ENCODE measurements at regions not wholly inside any gene's neighbourhood (a gene's known extent, or its start where the extent isn't known, plus 50 kb on each side); places are given as distances from the start of the nearest gene placed in this dataset.

DNA sequence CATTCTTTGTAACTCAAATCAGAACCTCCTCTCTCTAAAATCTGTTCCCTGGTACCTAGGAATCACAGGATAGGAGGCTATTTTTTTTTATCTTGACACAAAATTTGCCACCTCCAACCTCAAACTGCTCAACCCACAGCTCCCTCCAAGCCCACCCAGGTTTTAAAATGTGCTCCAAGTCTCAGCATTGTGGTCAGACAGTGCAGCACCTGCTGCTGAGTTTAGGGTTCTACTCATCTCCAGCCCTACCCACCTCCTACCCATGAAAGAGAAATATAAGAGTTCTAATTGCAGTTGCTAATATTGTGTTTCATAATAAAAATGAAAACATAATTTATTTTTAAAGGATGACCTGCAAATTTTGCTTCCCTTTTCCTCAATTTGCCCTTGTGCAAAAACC is 496.5 kb downstream of the MAFB start:
- Histone ChIP-seq H3K4me3 (ENCODE audit: low read length) (no peak overlapping the region), H3K27ac (ENCODE audit: low read depth, low read length) (no peak overlapping the region), H3K36me3 (ENCODE audit: control insufficient read depth in 2 of 3, insufficient read depth in 3 of 3, low read length in 3 of 3) (no peaks in the 10 kb centered on the region), H3K9me3 (ENCODE audit: control insufficient read depth in 2 of 3, low read length in 3 of 3) (no peaks in the 10 kb centered on the region), H3K27me3 (ENCODE audit: control insufficient read depth in 2 of 2, insufficient read depth in 2 of 2, low read length in 2 of 2) (no peaks in the 10 kb centered on the region), H3K4me1 (ENCODE audit: control insufficient read depth in 2 of 2, insufficient read depth in 2 of 2, low read length in 2 of 2) (no peaks in the 10 kb centered on the region)
- no peaks in the 10 kb centered on the region for H3K4me1 Mint-ChIP-seq
- peaks cover 0 to 20% (median 6%) of the 10 kb centered on the region in 5 donors for H3K27me3 Mint-ChIP-seq
- peaks cover 0 to 3% (median 0%) of the 10 kb centered on the region in 11 donors for H3K9me3 Mint-ChIP-seq
- DNase-seq = no peak
- intact Hi-C loops (cut with micrococcal nuclease) = no loop called here
- ChIA-PET POLR2A (no interaction called here), CTCF (no interaction called here)
- H3K27ac Mint-ChIP-seq = no peak overlapping the region
- no peaks in the 10 kb centered on the region for H3K36me3 Mint-ChIP-seq
- H3K4me3 Mint-ChIP-seq = no peak overlapping the region
- ATAC-seq = no peak

DNA sequence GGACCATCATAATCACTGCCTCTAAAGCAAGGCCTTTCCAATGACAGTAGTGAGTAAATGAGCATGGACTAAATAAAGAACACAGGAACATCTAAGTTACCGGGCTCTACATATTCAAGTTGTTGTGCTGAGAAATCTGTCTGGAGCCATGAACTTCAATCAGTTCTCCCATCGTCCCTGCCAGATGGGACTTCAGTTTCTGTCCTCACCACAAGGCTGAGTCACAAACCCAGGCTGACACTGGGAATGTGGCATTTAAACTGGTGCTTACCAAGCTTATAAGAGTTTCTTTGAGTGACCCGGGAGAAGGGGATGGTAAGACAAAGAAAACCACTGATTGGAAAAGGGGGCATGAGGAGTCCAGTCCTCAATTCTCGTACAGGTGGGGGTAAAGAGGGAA is 497.0 kb downstream of the MAFB start:
- H3K27me3 ChIP-seq (ENCODE audit: control insufficient read depth in 2 of 2, insufficient read depth in 2 of 2, low read length in 2 of 2) = no peaks in the 10 kb centered on the region
- no peaks in the 10 kb centered on the region for H3K9me3 ChIP-seq (ENCODE audit: control insufficient read depth in 2 of 3, low read length in 3 of 3)
- Mint-ChIP-seq H3K36me3 (no peaks in the 10 kb centered on the region), H3K4me1 (no peaks in the 10 kb centered on the region), H3K9me3 (peaks cover 0 to 3% (median 0%) of the 10 kb centered on the region in 11 donors), H3K4me3 (no peak overlapping the region), H3K27me3 (peaks cover 0 to 20% (median 6%) of the 10 kb centered on the region in 5 donors), H3K27ac (no peak overlapping the region)
- no peak overlapping the region for H3K4me3 ChIP-seq (ENCODE audit: low read length)
- ATAC-seq = no peak
- no peaks in the 10 kb centered on the region for H3K4me1 ChIP-seq (ENCODE audit: control insufficient read depth in 2 of 2, insufficient read depth in 2 of 2, low read length in 2 of 2)
- intact Hi-C loops (cut with micrococcal nuclease) = no loop called here
- no peak overlapping the region for H3K27ac ChIP-seq (ENCODE audit: low read depth, low read length)
- H3K36me3 ChIP-seq (ENCODE audit: control insufficient read depth in 2 of 3, insufficient read depth in 3 of 3, low read length in 3 of 3) = no peaks in the 10 kb centered on the region
- ChIA-PET POLR2A (no interaction called here), CTCF (no interaction called here)
- no peak for DNase-seq

DNA sequence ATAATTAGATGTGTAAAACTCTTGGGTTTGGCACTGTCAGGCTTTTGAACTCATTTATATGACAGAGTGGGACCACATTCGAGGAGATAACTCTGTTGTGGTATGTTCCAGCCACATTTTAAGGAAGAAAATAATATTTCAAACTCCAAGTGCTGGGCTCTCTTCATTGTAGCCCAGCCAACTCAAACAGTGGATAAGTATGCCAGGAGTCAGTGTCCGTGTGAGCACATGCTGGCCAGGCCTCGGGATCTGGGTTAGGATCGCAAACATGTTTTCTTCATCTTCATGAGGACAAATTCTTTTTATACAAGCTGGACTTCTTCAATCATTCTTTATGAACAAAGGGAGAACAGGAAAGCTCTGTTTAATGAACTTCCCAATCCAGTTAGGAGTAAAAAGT is 497.5 kb downstream of the MAFB start:
- Mint-ChIP-seq H3K4me1 (peaks cover 0 to under 1% (median 0%) of the 10 kb centered on the region in 7 donors), H3K27ac (no peak overlapping the region), H3K36me3 (no peaks in the 10 kb centered on the region), H3K4me3 (no peak overlapping the region), H3K9me3 (peaks cover 0 to 3% (median 0%) of the 10 kb centered on the region in 11 donors), H3K27me3 (peaks cover 0 to 20% (median 6%) of the 10 kb centered on the region in 5 donors)
- ChIA-PET CTCF (no interaction called here), POLR2A (no interaction called here)
- H3K27me3 ChIP-seq (ENCODE audit: control insufficient read depth in 2 of 2, insufficient read depth in 2 of 2, low read length in 2 of 2) = no peaks in the 10 kb centered on the region
- no peaks in the 10 kb centered on the region for H3K36me3 ChIP-seq (ENCODE audit: control insufficient read depth in 2 of 3, insufficient read depth in 3 of 3, low read length in 3 of 3)
- no peak overlapping the region for H3K4me3 ChIP-seq (ENCODE audit: low read length)
- no peak overlapping the region for H3K27ac ChIP-seq (ENCODE audit: low read depth, low read length)
- H3K4me1 ChIP-seq (ENCODE audit: control insufficient read depth in 2 of 2, insufficient read depth in 2 of 2, low read length in 2 of 2) = no peaks in the 10 kb centered on the region
- no peak for DNase-seq
- H3K9me3 ChIP-seq (ENCODE audit: control insufficient read depth in 2 of 3, low read length in 3 of 3) = no peaks in the 10 kb centered on the region
- no peak for ATAC-seq
- intact Hi-C loops (cut with micrococcal nuclease) = no loop called here

DNA sequence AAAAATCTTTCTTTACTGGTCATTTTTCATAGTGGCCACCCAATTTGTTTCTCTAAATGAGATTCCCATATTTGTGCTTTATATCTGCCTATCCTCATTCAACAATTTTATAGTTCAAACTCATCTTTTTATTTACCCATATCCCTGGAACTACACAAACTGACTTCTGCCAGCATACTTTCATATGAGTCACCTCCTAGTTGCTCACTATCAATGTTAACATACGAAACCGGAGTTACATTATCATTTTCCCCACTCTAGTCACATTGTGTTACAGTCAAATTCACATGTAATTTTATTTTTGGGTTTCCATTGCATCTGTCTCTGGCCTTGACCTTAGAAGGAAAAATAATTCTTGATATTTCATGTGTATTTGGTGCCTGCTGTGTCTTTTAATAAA is 499.4 kb downstream of the MAFB start:
- peaks cover 0 to 3% (median 0%) of the 10 kb centered on the region in 11 donors for H3K9me3 Mint-ChIP-seq
- Histone ChIP-seq H3K4me1 (ENCODE audit: control insufficient read depth in 2 of 2, insufficient read depth in 2 of 2, low read length in 2 of 2) (no peaks in the 10 kb centered on the region), H3K36me3 (ENCODE audit: control insufficient read depth in 2 of 3, insufficient read depth in 3 of 3, low read length in 3 of 3) (no peaks in the 10 kb centered on the region), H3K9me3 (ENCODE audit: control insufficient read depth in 2 of 3, low read length in 3 of 3) (no peaks in the 10 kb centered on the region), H3K27me3 (ENCODE audit: control insufficient read depth in 2 of 2, insufficient read depth in 2 of 2, low read length in 2 of 2) (no peaks in the 10 kb centered on the region), H3K27ac (ENCODE audit: low read depth, low read length) (no peak overlapping the region), H3K4me3 (ENCODE audit: low read length) (no peak overlapping the region)
- peaks cover 0 to 4% (median 0%) of the 10 kb centered on the region in 7 donors for H3K4me1 Mint-ChIP-seq
- no peak overlapping the region for H3K4me3 Mint-ChIP-seq
- ChIA-PET POLR2A (no interaction called here), CTCF (no interaction called here)
- no peak for ATAC-seq
- H3K27ac Mint-ChIP-seq = no peak overlapping the region
- intact Hi-C loops (cut with micrococcal nuclease) = no loop called here
- peaks cover 0 to 20% (median 6%) of the 10 kb centered on the region in 5 donors for H3K27me3 Mint-ChIP-seq
- H3K36me3 Mint-ChIP-seq = no peaks in the 10 kb centered on the region
- no peak for DNase-seq

DNA sequence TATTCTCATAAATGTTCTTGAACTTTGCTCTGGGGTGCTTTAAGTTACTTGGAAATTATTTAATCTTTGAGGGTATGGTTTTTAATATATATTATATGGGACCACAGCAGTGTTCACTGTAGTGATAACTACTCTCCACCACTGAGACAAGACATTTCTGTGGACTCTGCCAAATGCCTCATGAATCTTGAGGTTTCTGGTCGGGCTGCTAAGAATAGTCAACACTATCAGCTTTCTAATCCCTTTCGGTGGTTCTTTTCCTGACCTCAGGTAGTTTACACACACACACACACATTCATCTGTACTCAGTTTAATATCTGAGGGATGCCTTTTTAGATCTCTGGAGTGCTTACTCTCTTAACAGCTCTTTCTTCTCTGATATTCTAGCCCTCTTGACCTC is 500.7 kb downstream of the MAFB start:
- DNase-seq (no peak), ATAC-seq (no peak)
- no peak overlapping the region for H3K4me3 Mint-ChIP-seq
- Histone ChIP-seq H3K27ac (ENCODE audit: low read depth, low read length) (no peak overlapping the region), H3K4me3 (ENCODE audit: low read length) (no peak overlapping the region), H3K36me3 (ENCODE audit: control insufficient read depth in 2 of 3, insufficient read depth in 3 of 3, low read length in 3 of 3) (no peaks in the 10 kb centered on the region), H3K27me3 (ENCODE audit: control insufficient read depth in 2 of 2, insufficient read depth in 2 of 2, low read length in 2 of 2) (no peaks in the 10 kb centered on the region), H3K9me3 (ENCODE audit: control insufficient read depth in 2 of 3, low read length in 3 of 3) (no peaks in the 10 kb centered on the region), H3K4me1 (ENCODE audit: control insufficient read depth in 2 of 2, insufficient read depth in 2 of 2, low read length in 2 of 2) (no peaks in the 10 kb centered on the region)
- ChIA-PET POLR2A (no interaction called here), CTCF (no interaction called here)
- H3K27ac Mint-ChIP-seq = no peak overlapping the region
- intact Hi-C loops (cut with micrococcal nuclease) = no loop called here
- H3K27me3 Mint-ChIP-seq = peaks cover 0 to 16% (median 6%) of the 10 kb centered on the region in 5 donors
- peaks cover 0 to 3% (median 0%) of the 10 kb centered on the region in 11 donors for H3K9me3 Mint-ChIP-seq
- H3K4me1 Mint-ChIP-seq = peaks cover 0 to 4% (median 0%) of the 10 kb centered on the region in 7 donors
- H3K36me3 Mint-ChIP-seq = no peaks in the 10 kb centered on the region

DNA sequence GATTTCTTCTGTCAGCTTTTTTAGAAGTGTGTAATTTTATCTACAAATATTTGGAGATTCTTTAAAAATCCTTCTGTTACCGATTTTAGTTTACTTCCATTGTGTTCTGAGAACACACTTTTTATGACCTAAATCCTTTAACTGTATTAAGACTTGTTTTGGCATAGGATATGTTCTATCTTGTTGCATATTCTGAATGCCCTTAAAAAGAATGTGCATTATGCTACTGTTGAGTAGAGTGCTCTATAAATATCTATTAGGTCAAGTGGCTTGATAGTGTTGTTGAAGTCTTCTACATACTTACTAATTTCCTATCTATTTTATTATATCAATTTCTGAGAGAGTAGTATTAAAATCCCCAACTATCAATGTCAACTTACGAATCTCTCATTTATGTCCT is 502.2 kb downstream of the MAFB start:
- Mint-ChIP-seq H3K4me3 (no peak overlapping the region), H3K27me3 (peaks cover 0 to 16% (median 6%) of the 10 kb centered on the region in 5 donors), H3K27ac (no peak overlapping the region), H3K9me3 (peaks cover 0 to 3% (median 0%) of the 10 kb centered on the region in 11 donors), H3K4me1 (peaks cover 0 to 4% (median 0%) of the 10 kb centered on the region in 7 donors), H3K36me3 (no peaks in the 10 kb centered on the region)
- ChIA-PET POLR2A (no interaction called here), CTCF (no interaction called here)
- ATAC-seq (no peak), DNase-seq (no peak)
- Histone ChIP-seq H3K27me3 (ENCODE audit: control insufficient read depth in 2 of 2, insufficient read depth in 2 of 2, low read length in 2 of 2) (no peaks in the 10 kb centered on the region), H3K4me1 (ENCODE audit: control insufficient read depth in 2 of 2, insufficient read depth in 2 of 2, low read length in 2 of 2) (no peaks in the 10 kb centered on the region), H3K9me3 (ENCODE audit: control insufficient read depth in 2 of 3, low read length in 3 of 3) (no peaks in the 10 kb centered on the region), H3K4me3 (ENCODE audit: low read length) (no peak overlapping the region), H3K27ac (ENCODE audit: low read depth, low read length) (no peak overlapping the region), H3K36me3 (ENCODE audit: control insufficient read depth in 2 of 3, insufficient read depth in 3 of 3, low read length in 3 of 3) (no peaks in the 10 kb centered on the region)
- intact Hi-C loops (cut with micrococcal nuclease) = no loop called here

DNA sequence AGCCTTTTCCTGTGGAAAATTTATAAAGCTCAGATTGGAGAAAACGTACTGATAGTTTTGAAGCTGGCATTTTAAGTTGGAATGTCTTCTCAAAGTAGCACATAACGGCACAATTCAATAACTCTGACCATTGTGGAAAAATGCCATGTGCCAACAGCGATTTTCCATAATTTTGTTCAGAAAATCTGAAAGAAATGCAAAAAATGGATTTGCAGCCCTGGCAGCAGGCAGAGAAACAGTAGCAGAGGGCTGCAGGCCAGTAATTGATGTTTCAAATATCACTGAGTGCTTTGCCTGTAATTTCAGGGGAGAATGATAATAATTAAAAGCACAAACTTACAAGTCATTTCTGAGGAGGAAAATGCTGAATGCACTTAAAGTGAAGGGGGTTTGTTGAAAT is 507.4 kb downstream of the MAFB start:
- H3K27ac Mint-ChIP-seq = no peak overlapping the region
- peaks cover 0 to 6% (median 0%) of the 10 kb centered on the region in 5 donors for H3K27me3 Mint-ChIP-seq
- POLR2A ChIA-PET = no interaction called here
- H3K27ac ChIP-seq (ENCODE audit: low read depth, low read length) = no peak overlapping the region
- no peaks in the 10 kb centered on the region for H3K9me3 ChIP-seq (ENCODE audit: control insufficient read depth in 2 of 3, low read length in 3 of 3)
- no peak overlapping the region for H3K4me3 ChIP-seq (ENCODE audit: low read length)
- intact Hi-C loops (cut with micrococcal nuclease) = no loop called here
- H3K36me3 Mint-ChIP-seq = no peaks in the 10 kb centered on the region
- peaks cover 0 to 4% (median 0%) of the 10 kb centered on the region in 11 donors for H3K9me3 Mint-ChIP-seq
- CTCF ChIA-PET = no interaction called here
- no peak overlapping the region for H3K4me3 Mint-ChIP-seq
- no peaks in the 10 kb centered on the region for H3K27me3 ChIP-seq (ENCODE audit: control insufficient read depth in 2 of 2, insufficient read depth in 2 of 2, low read length in 2 of 2)
- DNase-seq = no peak
- H3K36me3 ChIP-seq (ENCODE audit: control insufficient read depth in 2 of 3, insufficient read depth in 3 of 3, low read length in 3 of 3) = no peaks in the 10 kb centered on the region
- peaks cover 0 to 4% (median 0%) of the 10 kb centered on the region in 7 donors for H3K4me1 Mint-ChIP-seq
- ATAC-seq = no peak
- no peaks in the 10 kb centered on the region for H3K4me1 ChIP-seq (ENCODE audit: control insufficient read depth in 2 of 2, insufficient read depth in 2 of 2, low read length in 2 of 2)

Measured in naive thymus-derived CD4-positive, alpha-beta T cell (primary cell).